ENCODE measurements at regions not wholly inside any gene's neighbourhood (a gene's known extent, or its start where the extent isn't known, plus 50 kb on each side); places are given as distances from the start of the nearest gene placed in this dataset.

DNA sequence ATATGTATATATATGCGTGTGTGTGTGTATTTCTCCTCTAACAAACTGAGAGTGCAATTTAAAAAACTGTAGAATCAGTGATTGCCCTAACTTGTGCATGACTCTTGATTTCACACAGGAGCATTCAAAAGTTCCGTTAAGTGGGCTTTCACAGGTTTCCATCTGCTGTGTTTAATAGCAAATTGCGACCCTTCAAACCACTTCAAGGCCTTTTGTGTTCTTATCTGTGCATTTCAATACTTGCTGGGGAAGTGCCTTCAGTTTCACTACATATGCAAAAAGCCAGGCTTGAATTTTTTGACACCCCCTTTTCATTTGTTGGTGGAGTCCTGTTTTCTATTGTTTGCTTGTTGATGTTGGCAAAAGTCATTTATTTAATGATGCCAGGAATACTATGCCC lies 158.0 kb downstream of the TM9SF2 start (continued):
- TF ChIP-seq ZNF138 (CRISPR knock-in tag; conservative IDR thresholded peaks at IDR 0.05) (no peak), ZNF263 (CRISPR knock-in tag; IDR thresholded peaks at IDR 0.05; ENCODE audit: low read depth) (no peak), ZBTB43 (CRISPR knock-in tag; IDR thresholded peaks at IDR 0.05) (no peak; the same call in 1 of the 2 replicates), FOXJ3 (CRISPR knock-in tag; IDR thresholded peaks at IDR 0.05; ENCODE audit: borderline replicate concordance) (no peak), ZBTB21 (CRISPR knock-in tag; IDR thresholded peaks at IDR 0.05; ENCODE audit: borderline replicate concordance) (peak; percentile 34; the same call in 1 of the 2 replicates), CREM (CRISPR knock-in tag; IDR thresholded peaks at IDR 0.05) (no peak), FOXP4 (CRISPR knock-in tag; IDR thresholded peaks at IDR 0.05) (peak; percentile 44; the same call in 1 of the 2 replicates), ZNF396 (CRISPR knock-in tag; IDR thresholded peaks at IDR 0.05; ENCODE audit: borderline replicate concordance) (no peak), ZNF232 (CRISPR knock-in tag; IDR thresholded peaks at IDR 0.05) (no peak), NFATC4 (CRISPR knock-in tag; IDR thresholded peaks at IDR 0.05) (no peak), ZNF416 (CRISPR knock-in tag; IDR thresholded peaks at IDR 0.05) (no peak), MXD4 (CRISPR knock-in tag; IDR thresholded peaks at IDR 0.05; ENCODE audit: borderline replicate concordance) (no peak)
- TF ChIP-seq, protein P1, sequence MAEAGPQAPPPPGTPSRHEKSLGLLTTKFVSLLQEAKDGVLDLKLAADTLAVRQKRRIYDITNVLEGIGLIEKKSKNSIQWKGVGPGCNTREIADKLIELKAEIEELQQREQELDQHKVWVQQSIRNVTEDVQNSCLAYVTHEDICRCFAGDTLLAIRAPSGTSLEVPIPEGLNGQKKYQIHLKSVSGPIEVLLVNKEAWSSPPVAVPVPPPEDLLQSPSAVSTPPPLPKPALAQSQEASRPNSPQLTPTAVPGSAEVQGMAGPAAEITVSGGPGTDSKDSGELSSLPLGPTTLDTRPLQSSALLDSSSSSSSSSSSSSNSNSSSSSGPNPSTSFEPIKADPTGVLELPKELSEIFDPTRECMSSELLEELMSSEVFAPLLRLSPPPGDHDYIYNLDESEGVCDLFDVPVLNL (CRISPR knock-in tag; IDR thresholded peaks at IDR 0.05; ENCODE audit: borderline replicate concordance, low read depth): no peak
- TF ChIP-seq, protein P2, sequence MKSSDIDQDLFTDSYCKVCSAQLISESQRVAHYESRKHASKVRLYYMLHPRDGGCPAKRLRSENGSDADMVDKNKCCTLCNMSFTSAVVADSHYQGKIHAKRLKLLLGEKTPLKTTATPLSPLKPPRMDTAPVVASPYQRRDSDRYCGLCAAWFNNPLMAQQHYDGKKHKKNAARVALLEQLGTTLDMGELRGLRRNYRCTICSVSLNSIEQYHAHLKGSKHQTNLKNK (CRISPR knock-in tag; IDR thresholded peaks at IDR 0.05): no peak
- TF ChIP-seq, protein P3, sequence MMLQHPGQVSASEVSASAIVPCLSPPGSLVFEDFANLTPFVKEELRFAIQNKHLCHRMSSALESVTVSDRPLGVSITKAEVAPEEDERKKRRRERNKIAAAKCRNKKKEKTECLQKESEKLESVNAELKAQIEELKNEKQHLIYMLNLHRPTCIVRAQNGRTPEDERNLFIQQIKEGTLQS (CRISPR knock-in tag; conservative IDR thresholded peaks at IDR 0.05): no peak
- TF ChIP-seq, protein P4, sequence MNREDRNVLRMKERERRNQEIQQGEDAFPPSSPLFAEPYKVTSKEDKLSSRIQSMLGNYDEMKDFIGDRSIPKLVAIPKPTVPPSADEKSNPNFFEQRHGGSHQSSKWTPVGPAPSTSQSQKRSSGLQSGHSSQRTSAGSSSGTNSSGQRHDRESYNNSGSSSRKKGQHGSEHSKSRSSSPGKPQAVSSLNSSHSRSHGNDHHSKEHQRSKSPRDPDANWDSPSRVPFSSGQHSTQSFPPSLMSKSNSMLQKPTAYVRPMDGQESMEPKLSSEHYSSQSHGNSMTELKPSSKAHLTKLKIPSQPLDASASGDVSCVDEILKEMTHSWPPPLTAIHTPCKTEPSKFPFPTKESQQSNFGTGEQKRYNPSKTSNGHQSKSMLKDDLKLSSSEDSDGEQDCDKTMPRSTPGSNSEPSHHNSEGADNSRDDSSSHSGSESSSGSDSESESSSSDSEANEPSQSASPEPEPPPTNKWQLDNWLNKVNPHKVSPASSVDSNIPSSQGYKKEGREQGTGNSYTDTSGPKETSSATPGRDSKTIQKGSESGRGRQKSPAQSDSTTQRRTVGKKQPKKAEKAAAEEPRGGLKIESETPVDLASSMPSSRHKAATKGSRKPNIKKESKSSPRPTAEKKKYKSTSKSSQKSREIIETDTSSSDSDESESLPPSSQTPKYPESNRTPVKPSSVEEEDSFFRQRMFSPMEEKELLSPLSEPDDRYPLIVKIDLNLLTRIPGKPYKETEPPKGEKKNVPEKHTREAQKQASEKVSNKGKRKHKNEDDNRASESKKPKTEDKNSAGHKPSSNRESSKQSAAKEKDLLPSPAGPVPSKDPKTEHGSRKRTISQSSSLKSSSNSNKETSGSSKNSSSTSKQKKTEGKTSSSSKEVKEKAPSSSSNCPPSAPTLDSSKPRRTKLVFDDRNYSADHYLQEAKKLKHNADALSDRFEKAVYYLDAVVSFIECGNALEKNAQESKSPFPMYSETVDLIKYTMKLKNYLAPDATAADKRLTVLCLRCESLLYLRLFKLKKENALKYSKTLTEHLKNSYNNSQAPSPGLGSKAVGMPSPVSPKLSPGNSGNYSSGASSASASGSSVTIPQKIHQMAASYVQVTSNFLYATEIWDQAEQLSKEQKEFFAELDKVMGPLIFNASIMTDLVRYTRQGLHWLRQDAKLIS (CRISPR knock-in tag; IDR thresholded peaks at IDR 0.05; ENCODE audit: borderline replicate concordance): peak; percentile 64; the same call in 1 of the 2 replicates
- TF ChIP-seq, protein P5, sequence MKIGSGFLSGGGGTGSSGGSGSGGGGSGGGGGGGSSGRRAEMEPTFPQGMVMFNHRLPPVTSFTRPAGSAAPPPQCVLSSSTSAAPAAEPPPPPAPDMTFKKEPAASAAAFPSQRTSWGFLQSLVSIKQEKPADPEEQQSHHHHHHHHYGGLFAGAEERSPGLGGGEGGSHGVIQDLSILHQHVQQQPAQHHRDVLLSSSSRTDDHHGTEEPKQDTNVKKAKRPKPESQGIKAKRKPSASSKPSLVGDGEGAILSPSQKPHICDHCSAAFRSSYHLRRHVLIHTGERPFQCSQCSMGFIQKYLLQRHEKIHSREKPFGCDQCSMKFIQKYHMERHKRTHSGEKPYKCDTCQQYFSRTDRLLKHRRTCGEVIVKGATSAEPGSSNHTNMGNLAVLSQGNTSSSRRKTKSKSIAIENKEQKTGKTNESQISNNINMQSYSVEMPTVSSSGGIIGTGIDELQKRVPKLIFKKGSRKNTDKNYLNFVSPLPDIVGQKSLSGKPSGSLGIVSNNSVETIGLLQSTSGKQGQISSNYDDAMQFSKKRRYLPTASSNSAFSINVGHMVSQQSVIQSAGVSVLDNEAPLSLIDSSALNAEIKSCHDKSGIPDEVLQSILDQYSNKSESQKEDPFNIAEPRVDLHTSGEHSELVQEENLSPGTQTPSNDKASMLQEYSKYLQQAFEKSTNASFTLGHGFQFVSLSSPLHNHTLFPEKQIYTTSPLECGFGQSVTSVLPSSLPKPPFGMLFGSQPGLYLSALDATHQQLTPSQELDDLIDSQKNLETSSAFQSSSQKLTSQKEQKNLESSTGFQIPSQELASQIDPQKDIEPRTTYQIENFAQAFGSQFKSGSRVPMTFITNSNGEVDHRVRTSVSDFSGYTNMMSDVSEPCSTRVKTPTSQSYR (CRISPR knock-in tag; IDR thresholded peaks at IDR 0.05): no peak
